Superior temporal gyrus (tissue), 1 donor: ENCODE measurements at regions not wholly inside any gene's neighbourhood (a gene's known extent, or its start where the extent isn't known, plus 50 kb on each side); places are given as distances from the start of the nearest gene placed in this dataset.
A peak's percentile ranks its signal among the peaks of the same experiment; 100 is the strongest.

Experiments
- DNase-seq: peaks from one replicate; pipeline ENCODE4 v3.0.0-alpha.2; 2016; ENCODE audit errors: extremely low spot score

- DNase-seq: no peak
Measured at GRCh38 chr2:158006961-158007719, 94.5 kb upstream of the UPP2 start.

GRCh38 chr2:158004126-158004764 is 97.4 kb upstream of the UPP2 start:
- no peak for DNase-seq

- no peak for DNase-seq
Measured at GRCh38 chr2:158002079-158002478, 99.6 kb upstream of the UPP2 start.

- DNase-seq: no peak
Measured at GRCh38 chr2:157996799-157997198, 104.9 kb upstream of the UPP2 start.

DNA sequence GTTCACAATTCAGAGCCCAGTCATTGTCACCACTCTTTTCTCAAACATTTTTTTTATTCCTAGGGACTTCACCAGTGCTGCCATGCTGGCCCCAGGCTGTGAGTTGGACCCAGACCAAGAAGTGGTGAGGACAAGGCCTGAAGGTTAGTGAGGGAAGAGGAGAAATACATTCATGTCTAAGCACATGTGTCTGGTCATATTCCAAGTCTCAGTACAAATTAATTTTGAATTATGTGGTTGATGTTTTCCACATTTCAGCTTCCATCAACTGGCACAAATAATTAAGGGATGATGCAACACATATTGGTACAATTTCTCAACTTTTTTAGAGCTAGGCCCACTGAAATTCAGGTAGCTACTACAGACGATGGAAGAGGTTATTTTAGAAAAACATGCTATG is 106.6 kb upstream of the UPP2 start:
- DNase-seq: no peak

DNA sequence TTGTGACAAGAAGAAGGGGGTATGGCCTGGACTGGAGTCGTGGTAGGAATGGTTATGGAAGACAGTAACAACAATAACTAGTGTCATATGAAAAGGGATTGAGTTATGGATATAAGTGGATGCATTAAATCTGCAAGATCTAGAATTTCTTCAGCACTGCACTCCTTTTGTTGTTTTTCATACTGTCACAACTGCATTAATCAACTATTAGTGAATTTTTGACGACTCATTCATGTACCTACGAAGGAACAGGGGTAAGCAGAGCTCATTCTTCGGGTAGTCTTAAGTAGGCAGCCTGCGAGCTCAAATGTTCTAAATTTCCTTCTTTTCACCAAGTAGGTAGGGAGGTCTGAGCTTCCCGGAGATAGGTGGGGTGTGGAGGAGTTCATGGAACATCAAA is 109.7 kb upstream of the UPP2 start:
- DNase-seq: no peak

GRCh38 chr2:157990173-157990572 is 111.5 kb upstream of the UPP2 start:
- no peak for DNase-seq

- DNase-seq: peak; percentile 61
Measured at GRCh38 chr2:157989227-157989626, 112.4 kb upstream of the UPP2 start.

DNA sequence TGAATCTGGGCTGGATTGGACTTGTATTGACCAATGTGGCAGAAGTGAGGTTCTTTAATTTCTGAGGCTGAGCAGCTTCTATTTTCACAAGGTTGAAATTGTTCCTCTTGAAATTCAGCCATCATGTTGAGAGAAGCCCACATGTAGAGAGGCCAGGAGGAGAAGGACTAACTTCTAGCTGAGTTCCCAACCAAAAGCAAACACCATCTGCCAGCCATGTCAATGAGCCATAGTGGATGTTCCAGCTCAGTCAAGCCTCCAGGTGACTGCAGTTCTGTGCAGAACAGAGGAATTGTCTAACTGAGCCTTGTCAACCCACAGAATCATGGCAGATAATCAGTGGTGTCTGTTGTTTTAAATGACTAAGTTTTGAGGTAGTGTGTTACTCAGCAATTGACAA is 110.6 kb upstream of the ACVR1 start:
- no peak for DNase-seq

- DNase-seq: no peak
Measured at GRCh38 chr2:157984866-157985265, 108.7 kb upstream of the ACVR1 start.

DNA sequence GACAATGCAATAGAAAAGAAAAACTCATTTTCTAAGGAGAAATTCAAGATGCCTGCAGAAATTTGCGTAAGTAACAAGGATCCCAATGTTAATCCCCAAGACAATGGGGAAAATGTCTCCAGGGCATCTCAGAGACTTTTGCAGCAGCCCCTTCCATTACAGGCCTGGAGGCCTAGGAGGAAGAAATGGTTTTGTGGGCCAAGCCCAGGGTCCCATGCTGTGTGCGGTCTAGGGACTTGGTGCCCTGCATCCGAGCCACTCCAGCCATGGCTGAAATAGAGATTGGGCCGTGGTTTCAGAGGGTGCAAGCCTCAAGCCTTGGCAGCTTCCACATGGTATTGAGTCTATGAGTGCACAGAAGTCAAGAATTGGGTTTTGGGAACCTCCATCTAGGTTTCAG is 103.9 kb upstream of the ACVR1 start:
- no peak for DNase-seq

DNA sequence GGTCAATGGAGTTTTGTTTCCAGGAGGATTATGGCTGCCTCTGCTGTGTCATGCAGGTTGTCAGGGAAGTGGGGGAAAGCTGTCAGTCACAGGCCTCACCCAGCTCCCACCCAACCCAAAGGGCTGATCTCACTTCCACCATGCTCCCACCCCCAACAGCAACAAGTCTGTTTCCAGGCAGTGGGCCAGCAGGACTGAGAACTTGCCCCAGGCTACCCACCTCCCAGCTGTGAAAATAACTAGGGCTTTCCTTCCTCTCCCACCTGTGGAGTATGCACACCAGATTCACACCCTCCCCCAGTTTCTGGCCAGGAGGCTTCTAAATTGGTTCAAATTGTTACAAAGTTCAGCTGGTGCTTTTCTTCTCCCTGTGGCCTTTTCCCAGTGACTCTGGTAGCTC is 95.6 kb upstream of the ACVR1 start:
- no peak for DNase-seq

DNA sequence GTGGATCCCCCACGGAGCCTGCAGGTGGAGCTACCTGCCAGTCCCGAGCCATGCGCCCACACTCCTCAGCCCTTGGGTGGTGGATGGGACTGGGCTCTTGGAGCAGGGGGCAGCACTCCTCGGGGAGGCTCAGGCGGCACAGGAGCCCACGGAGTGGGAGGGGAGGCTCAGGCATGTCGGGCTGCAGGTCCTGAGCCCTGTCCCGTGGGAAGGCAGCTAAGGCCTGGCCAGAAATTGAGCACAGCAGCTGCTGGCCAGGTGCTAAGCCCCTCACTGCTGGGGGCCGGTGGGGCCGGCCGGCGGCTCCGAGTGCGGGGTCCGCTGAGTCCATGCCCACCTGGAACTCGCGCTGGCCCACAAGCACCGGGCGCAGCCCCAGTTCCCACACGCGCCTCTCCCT is 91.7 kb upstream of the ACVR1 start:
- no peak for DNase-seq

GRCh38 chr2:157959249-157959648 is 83.1 kb upstream of the ACVR1 start:
- DNase-seq: no peak

DNA sequence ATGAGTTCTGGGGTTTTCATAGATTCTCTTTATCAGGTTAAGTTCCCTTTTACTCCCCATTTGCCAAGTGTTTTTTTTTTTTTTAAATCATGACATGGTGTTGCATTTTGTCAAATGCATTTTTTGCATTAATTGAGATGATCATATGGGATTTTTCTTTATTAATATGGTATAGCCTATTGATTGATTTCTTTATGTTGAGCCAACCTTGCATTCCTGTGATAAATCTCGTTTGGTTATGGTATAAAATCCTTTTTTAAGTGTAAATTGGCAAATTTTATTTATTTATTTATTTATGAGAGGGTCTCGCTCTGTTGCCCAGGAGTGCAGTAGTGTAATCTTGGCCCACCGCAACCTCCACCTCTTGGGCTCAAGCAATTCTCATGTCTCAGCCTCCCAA is 81.5 kb upstream of the ACVR1 start:
- no peak for DNase-seq

GRCh38 chr2:157952558-157952957 is 76.4 kb upstream of the ACVR1 start:
- no peak for DNase-seq

- DNase-seq: no peak
Measured at GRCh38 chr2:157948856-157949255, 72.7 kb upstream of the ACVR1 start.

DNA sequence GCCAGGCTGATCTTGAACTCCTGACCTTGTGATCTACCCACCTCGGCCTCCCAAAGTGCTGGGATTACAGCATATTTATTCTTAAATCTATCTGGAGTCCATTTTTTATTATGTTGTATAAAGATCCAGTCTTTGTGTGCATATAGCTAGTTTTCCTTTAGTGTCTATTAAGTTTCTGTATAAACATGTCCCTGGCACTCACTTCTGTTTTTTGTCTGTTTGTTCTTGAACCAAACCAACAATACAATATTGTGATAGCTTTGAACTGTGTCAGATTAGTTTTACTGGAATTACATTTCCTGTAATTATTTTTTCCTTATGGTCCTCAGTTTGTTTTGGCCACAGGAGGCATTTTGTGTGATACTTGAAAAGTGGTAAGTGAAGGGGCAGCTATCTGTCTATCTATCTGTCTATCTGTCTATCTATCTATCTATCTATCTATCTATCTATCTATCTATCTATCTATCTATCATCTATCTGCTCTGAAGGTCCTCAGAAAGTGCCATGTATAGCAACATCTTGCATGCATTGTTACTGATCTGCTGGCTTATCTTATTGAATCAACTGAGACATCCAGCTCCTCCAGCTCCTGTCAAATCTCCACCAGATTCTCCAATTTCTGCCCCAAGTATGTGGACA is 70.9 kb upstream of the ACVR1 start:
- no peak for DNase-seq

DNA sequence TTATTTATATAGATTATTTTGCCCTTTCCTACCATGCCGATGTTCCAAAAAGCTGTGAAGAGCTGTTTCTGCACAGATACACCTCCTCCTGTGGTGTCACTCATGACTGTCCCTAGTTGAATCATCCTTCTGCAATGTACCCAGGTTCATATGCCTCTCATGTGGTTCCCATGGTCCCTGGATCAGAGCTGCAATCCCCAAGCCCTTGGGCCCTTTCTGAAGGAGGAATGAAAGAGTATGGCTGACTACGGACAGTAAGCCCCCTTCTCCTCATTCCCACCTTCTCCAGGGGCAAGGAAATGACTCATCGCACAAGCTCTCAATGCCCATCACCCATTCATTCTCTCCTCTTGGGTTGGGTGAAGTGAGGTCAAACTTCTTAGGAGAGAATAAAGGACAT is 63.9 kb upstream of the ACVR1 start:
- no peak for DNase-seq

GRCh38 chr2:157938556-157938955 is 62.4 kb upstream of the ACVR1 start:
- DNase-seq: no peak

DNA sequence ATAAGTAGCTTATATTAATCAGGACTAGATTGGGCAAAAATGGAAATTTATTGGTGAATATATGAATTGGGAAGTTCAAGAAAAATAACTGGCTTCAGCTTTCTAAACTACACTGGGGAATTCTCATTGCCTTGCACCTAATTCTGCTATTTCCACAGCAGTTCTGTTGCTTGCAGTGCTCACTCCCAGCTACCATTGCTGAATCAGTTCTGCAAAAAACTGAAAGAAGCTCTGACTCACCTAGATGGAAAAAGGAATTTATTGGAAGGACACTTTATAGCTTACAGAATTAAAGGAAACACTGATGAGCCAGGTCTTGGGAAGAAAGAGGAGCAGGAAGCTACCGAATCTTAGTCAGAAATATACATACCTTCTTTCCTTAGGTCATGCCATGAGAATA is 60.3 kb upstream of the ACVR1 start:
- DNase-seq: no peak

DNA sequence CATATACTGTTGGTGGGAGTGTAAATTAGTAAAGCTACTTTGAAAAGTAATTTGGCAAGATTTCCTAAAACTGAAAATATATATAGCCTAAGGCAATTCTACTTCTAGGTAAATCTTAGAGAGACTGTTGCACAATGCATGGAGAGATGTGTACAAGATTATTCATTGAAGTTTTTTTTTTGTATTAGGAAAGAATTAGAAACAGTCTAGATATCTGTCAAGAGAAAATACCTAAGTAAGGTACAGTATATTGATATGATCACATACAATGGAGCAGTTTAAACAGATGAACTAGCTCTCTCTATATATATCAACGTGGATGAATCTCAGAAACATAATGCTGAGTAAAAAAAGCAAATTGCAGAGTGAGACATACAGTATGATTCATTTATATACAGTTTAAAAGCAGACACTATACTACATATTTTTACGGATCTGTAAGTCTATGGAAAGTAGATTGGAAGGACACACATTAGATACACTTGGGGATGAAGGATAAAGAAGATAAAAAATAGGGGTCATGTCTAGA is 59.3 kb upstream of the ACVR1 start:
- DNase-seq: no peak
